SK-N-MC (cell line): ENCODE measurements at regions not wholly inside any gene's neighbourhood (a gene's known extent, or its start where the extent isn't known, plus 50 kb on each side); places are given as distances from the start of the nearest gene placed in this dataset.

Experiments used
- DNase-seq: peaks from one replicate; pipeline ENCODE4 v3.0.0-alpha.2; 2011; ENCODE audit warnings: low read depth, low spot score
- H3K27ac ChIP-seq: fragments of 200-600 bp; sonication (generic); 2 replicates; pipeline ENCODE4 v1.5.1; 2016; ENCODE audit warnings: mixed run types
- H3K36me3 ChIP-seq: fragments of 200-600 bp; sonication (generic); 2 replicates; pipeline ENCODE4 v1.6.1; 2017; ENCODE audit warnings: antibody characterized with exemption, low read length, mixed read lengths; ENCODE audit not compliant: insufficient read depth
- H3K4me3 ChIP-seq: fragments of 200-600 bp; sonication (generic); 2 replicates; pipeline ENCODE4 v1.5.1; 2016
- H3K9ac ChIP-seq: fragments of 200-600 bp; sonication (generic); 2 replicates; pipeline ENCODE4 v1.8.0; 2017; ENCODE audit warnings: mixed run types, mixed read lengths; ENCODE audit not compliant: insufficient read length
- H3K9me3 ChIP-seq: fragments of 200-600 bp; sonication (generic); 2 replicates; pipeline ENCODE4 v1.6.1; 2017; ENCODE audit warnings: low read depth, mild to moderate bottlenecking, antibody characterized with exemption, low read length, moderate library complexity, mixed read lengths
- EZH2 ChIP-seq: fragments of 200-600 bp; sonication (generic); IDR thresholded peaks from one replicate; pipeline ENCODE4 v1.6.1; 2017; ENCODE audit warnings: antibody characterized with exemption
- FOXP2 ChIP-seq: optimal IDR thresholded peaks from 2 replicates; pipeline ENCODE3; 2011; ENCODE audit warnings: mild to moderate bottlenecking, moderate library complexity; ENCODE audit not compliant: insufficient read depth; ENCODE audit errors: extremely low read length, control extremely low read depth
- POLR2AphosphoS5 ChIP-seq: IDR thresholded peaks from 2 replicates; pipeline ENCODE4 v1.6.1; 2012; ENCODE audit warnings: mild to moderate bottlenecking, low read depth, low read length, borderline replicate concordance

DNA sequence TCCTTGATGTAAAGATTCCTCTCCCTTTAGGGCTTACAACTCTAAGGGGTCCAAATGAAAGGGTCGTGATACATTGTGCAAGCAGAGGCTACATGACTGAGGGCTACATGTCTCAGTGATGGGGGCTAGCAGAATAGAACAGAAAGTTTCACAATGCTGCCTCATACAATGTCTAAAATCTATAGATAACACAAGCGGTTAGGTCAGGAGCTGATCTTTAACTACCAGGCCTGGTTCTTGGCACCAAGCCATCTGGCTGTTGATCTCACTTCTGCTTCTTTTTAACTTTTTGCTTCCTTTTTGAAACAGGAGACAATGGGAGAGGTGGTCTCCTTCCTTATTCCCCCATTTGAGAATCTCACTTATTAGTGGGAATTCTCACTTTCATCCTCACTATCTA lies 710.2 kb downstream of the AMY1C start:
- no peak for TF ChIP-seq POLR2AphosphoS5
- TF ChIP-seq EZH2, result no peak
- TF ChIP-seq FOXP2, result no peak
- DNase-seq, result no peak
- Histone ChIP-seq H3K9me3 (no peaks in the 10 kb centered on the region), H3K27ac (no peak overlapping the region), H3K4me3 (no peak overlapping the region), H3K9ac (no peak overlapping the region), H3K36me3 (no peaks in the 10 kb centered on the region)

DNA sequence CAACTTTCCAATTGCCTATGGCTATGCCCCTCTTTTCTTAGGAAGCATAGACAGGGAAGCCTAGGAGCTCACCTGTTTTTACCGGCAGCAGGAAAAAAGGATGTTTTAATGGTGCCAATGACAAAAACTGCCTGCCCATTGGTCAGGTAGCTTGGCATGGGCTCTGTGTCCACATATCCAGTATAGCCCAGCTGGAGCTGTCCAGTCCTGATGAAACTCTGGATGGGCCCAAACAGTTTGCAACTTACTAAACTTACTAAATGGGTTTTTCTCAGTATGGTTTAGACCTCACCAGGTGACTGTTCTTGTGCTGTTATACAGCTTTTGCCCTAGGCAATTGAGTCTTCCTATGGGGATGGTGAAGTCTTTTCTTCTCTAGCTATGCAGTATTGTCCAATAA lies 711.2 kb downstream of the AMY1C start:
- H3K27ac ChIP-seq, result no peak overlapping the region
- no peak overlapping the region for H3K9ac ChIP-seq
- TF ChIP-seq POLR2AphosphoS5, result no peak
- TF ChIP-seq EZH2, result no peak
- no peak for TF ChIP-seq FOXP2
- H3K36me3 ChIP-seq, result no peaks in the 10 kb centered on the region
- H3K9me3 ChIP-seq, result no peaks in the 10 kb centered on the region
- no peak for DNase-seq
- no peak overlapping the region for H3K4me3 ChIP-seq

DNA sequence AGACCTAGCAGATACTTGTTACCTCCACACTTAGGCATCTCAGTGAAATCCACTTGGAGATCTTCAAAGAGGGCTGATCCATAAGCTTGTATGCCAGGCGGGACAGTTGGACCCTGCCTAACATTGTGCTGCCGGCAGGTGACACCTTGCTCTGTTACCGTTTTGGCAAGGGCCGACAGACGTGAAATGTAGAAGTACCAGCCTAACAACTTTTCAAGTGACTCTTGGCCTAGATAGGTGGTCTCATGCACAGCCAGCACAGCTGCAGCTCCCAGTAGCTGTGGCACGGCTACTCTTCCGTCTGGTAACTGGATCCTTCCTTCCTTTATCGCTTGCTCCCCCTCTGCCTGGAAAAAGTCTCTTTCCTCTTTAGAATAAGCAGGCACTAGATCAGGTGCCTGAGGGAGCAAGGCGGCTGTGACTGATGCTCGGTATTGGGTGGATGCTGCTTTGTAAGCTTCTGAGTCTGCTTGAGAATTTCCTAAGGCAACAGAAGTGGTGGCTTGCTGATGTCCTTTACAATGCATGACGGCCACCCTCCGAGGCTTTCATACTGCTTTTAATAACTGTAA lies 713.5 kb downstream of the AMY1C start:
- TF ChIP-seq FOXP2 (no peak), EZH2 (no peak), POLR2AphosphoS5 (no peak)
- no peak overlapping the region for H3K27ac ChIP-seq
- no peaks in the 10 kb centered on the region for H3K9me3 ChIP-seq
- no peaks in the 10 kb centered on the region for H3K36me3 ChIP-seq
- H3K9ac ChIP-seq, result no peak overlapping the region
- no peak for DNase-seq
- H3K4me3 ChIP-seq, result no peak overlapping the region

DNA sequence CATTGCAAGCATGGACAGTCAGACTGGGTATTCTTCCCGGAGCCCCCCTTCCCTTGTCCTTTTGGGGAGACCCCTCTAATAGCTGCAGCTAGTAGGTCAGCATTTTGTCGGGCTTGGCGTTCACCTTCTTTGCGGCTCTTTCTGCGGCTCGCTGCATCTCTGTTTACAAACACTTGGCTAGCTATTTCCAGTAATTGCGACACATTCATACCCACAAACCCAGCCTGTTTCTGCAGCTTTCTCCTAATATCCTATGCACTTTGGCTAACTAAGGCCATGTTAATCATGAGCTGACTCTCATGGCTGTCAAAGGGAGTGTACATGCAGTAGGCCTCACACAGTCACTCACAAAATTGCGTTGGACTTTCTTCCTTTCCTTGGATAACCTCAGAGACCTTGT lies 716.4 kb downstream of the AMY1C start:
- Histone ChIP-seq H3K9ac (no peak overlapping the region), H3K4me3 (no peak overlapping the region), H3K27ac (no peak overlapping the region), H3K36me3 (no peaks in the 10 kb centered on the region), H3K9me3 (no peaks in the 10 kb centered on the region)
- no peak for DNase-seq
- TF ChIP-seq POLR2AphosphoS5 (no peak), EZH2 (no peak), FOXP2 (no peak)

DNA sequence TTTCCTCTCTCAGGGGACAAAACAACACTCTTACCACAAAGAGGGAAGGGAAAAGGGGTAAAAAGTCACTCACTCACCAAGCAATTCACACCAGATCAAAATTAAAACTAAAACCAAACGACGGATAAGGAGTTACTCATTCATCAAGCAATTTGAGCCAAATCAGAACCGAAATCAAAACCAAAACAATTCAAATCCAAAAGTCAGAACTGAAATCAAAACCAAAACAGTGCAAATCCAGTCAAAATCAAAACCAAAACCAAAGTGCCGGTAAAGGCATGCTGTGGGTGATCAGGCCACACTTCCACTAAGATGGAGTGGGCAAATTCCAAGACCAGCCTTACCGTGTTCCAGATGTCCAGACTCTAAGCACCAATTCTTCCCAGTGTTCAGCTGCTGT lies 717.9 kb downstream of the AMY1C start:
- Histone ChIP-seq H3K27ac (no peak overlapping the region), H3K9me3 (no peaks in the 10 kb centered on the region), H3K9ac (no peak overlapping the region), H3K36me3 (no peaks in the 10 kb centered on the region), H3K4me3 (no peak overlapping the region)
- no peak for TF ChIP-seq EZH2
- no peak for TF ChIP-seq FOXP2
- TF ChIP-seq POLR2AphosphoS5, result no peak
- DNase-seq, result no peak

DNA sequence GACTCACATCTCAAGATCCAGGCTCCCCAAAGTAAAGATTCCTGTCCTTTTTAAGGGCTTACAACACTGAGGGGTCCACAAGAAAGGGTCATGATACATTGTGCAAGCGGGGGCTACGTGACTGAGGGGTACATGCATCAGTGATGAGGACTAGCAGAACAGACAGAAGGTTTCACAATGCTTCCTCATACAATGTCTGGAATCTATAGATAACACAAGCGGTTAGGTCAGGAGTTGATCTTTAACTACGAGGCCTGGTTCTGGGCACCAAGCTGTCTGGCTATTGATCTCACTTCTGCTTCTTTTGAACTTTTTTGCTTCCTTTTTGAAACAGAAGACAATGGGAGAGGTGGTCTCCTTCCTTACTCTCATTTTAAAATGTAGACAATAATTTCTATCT lies 718.6 kb downstream of the AMY1C start:
- no peak overlapping the region for H3K9ac ChIP-seq
- no peak for DNase-seq
- no peak overlapping the region for H3K4me3 ChIP-seq
- H3K9me3 ChIP-seq, result no peaks in the 10 kb centered on the region
- TF ChIP-seq EZH2, result no peak
- TF ChIP-seq POLR2AphosphoS5, result no peak
- TF ChIP-seq FOXP2, result no peak
- no peak overlapping the region for H3K27ac ChIP-seq
- H3K36me3 ChIP-seq, result no peaks in the 10 kb centered on the region

DNA sequence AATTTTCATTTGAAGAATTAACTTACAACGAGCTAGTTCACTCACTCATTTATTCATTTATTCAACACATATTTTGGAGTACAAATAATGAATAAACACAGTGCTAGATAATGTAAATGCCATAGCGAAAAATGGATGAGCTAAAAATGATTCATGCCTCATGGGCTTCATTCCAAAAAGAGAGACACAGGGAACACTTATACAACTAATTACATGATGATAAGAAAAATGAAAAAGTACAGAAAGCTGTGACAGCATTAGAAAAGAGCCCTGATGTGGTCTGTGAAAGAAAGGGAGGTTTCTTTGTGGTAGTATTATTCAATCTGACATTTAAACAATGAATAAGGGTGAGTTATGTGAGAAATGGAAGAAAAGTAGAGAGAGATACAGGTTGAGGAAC lies 726.4 kb downstream of the AMY1C start:
- DNase-seq, result no peak
- TF ChIP-seq POLR2AphosphoS5 (no peak), FOXP2 (no peak), EZH2 (no peak)

DNA sequence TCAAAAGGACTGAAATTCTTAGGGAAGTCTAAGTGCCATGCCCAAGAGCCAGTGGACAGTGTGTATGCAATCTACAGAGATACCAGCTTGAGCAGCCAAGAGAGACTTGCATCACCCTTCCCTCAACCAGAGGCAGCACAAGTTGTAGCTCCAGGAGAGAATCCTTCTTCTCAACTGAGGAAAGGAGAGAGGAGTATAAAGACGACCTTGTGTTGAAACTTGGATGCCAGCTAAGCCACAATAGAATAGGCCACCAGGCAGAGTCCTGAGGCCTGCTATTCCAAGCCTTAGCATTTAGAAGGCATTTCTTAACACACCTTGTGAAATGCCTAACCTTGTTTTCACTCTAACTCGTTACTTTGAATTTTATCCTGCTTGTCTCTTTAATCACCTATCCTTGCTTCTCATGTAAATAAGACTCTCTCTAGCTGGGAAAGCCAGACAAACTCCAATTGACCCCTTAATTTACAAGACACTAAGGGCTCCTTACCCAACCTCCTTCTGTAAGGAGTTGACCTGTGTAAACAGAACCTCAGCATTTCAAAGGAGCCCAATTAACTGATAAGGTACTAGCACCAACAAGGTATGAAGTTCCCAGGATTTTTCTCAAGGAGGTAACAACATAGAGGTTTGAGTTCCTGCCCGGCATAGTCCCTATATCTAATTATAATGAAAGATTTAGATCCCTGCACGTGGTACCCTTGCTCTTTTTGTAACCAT lies 738.8 kb downstream of the AMY1C start:
- Histone ChIP-seq H3K36me3 (no peaks in the 10 kb centered on the region), H3K27ac (no peak overlapping the region)

More for the DNA sequence above, 726.4 kb downstream of the AMY1C start:
- no peaks in the 10 kb centered on the region for H3K9me3 ChIP-seq
- H3K36me3 ChIP-seq, result no peaks in the 10 kb centered on the region
- no peak overlapping the region for H3K4me3 ChIP-seq
- no peak overlapping the region for H3K27ac ChIP-seq
- no peak overlapping the region for H3K9ac ChIP-seq

More for the DNA sequence above, 738.8 kb downstream of the AMY1C start:
- TF ChIP-seq FOXP2 (no peak), EZH2 (no peak), POLR2AphosphoS5 (no peak)
- Histone ChIP-seq H3K9ac (no peak overlapping the region), H3K4me3 (no peak overlapping the region), H3K9me3 (no peaks in the 10 kb centered on the region)
- no peak for DNase-seq
